ENCODE measurements at regions not wholly inside any gene's neighbourhood (a gene's known extent, or its start where the extent isn't known, plus 50 kb on each side); places are given as distances from the start of the nearest gene placed in this dataset.

- TF ChIP-seq CTCF (conservative IDR thresholded peaks at IDR 0.05 in 1 of 2, IDR thresholded peaks at IDR 0.05 in 1 of 2; ENCODE audit: extremely low read depth in 1 of 2, insufficient read depth in 1 of 2, low read depth in 1 of 2, low read length in 2 of 2), result no peak
- no peak for TF ChIP-seq EZH2 (IDR thresholded peaks at IDR 0.05; ENCODE audit: borderline replicate concordance, low read length)
These were observed 60.1 kb upstream of the DYNLRB2 start for GRCh38 chr16:80480664-80481063.
